K562 (cell line): ENCODE measurements at regions not wholly inside any gene's neighbourhood (a gene's known extent, or its start where the extent isn't known, plus 50 kb on each side); places are given as distances from the start of the nearest gene placed in this dataset.

Experiments used
- ATAC-seq: fragments of 200-7000 bp; cut with Tn5 transposase; 3 replicates; pipeline ENCODE4 v1.9.1; 2020; ENCODE audit warnings: moderate library complexity
- BruUV-seq: library from RNA; stranded (reverse); fragments of 400-500 nt; replicated peaks from 2 replicates; lab custom pipeline; 2021; lab: Mats Ljungman, UMichigan
- CTCF ChIA-PET: fragments of 300-600 bp; formaldehyde crosslinking; extraction: SDS; loops from one replicate; lab custom pipeline; 2021; ENCODE audit warnings: low intra/inter-chr PET ratio; lab: Yijun Ruan, JAX
- POLR2A ChIA-PET: fragments of 300-600, 350-650 bp; sonication (Branson Sonifier 250); formaldehyde crosslinking; extraction: SDS; loops from one replicate; lab custom pipeline; 2021; ENCODE audit warnings: antibody characterized with exemption, inconsistent platforms; lab: Yijun Ruan, JAX
- DNase-seq, 4 experiments: peaks; one replicate each; pipeline versions ENCODE4 v3.0.0 to v3.0.0-alpha.2; 2011 to 2018; ENCODE audit warnings: low spot score in 3 of 4, mixed read lengths in 3 of 4; ENCODE audit errors: extremely low read depth in 1 of 4
- FAIRE-seq: peaks from 2 replicates; lab custom pipeline; 2011; peaks lifted over from hg19 to GRCh38; lab: Jason Lieb, UNC
- H2AFZ ChIP-seq: 2 replicates; pipeline ENCODE4 v1.6.0; 2011; ENCODE audit warnings: low read depth, low read length, control low read depth, inconsistent platforms
- H3K27ac ChIP-seq: fragments of 200-600 bp; 3 replicates; pipeline ENCODE4 v1.8.0; 2011; ENCODE audit warnings: low read depth, mild to moderate bottlenecking, control low read depth, inconsistent platforms, low read length, moderate library complexity, mixed read lengths; ENCODE audit errors: extremely low read depth
- H3K27me3 ChIP-seq, 2 experiments: fragments of 300-600 bp in 1 of 2; 2 replicates in 1 of 2; 3 replicates in 1 of 2; pipeline versions ENCODE4 v1.6.0 to v1.8.0; 2011; ENCODE audit warnings: inconsistent platforms in 2 of 2, low read length in 2 of 2, mild to moderate bottlenecking in 1 of 2, mixed read lengths in 1 of 2, moderate library complexity in 1 of 2; ENCODE audit not compliant: control insufficient read depth in 2 of 2, insufficient read depth in 2 of 2
- H3K36me3 ChIP-seq: fragments of 300-600 bp; 3 replicates; pipeline ENCODE4 v1.8.0; 2011; ENCODE audit warnings: mild to moderate bottlenecking, low read length, inconsistent platforms; ENCODE audit not compliant: control insufficient read depth, insufficient read depth
- H3K4me1 ChIP-seq, 2 experiments: fragments of 200-600 bp in 1 of 2; replicated peaks in 1 of 2; 2 replicates in 1 of 2; 3 replicates in 1 of 2; pipeline versions ENCODE4 v1.5.1 to v1.8.0; 2011; ENCODE audit warnings: inconsistent platforms in 2 of 2, low read length in 2 of 2, mild to moderate bottlenecking in 1 of 2, mixed read lengths in 1 of 2, moderate library complexity in 1 of 2; ENCODE audit not compliant: control insufficient read depth in 2 of 2, insufficient read depth in 2 of 2
- H3K4me2 ChIP-seq: 2 replicates; pipeline ENCODE4 v1.6.1; 2011; ENCODE audit warnings: low read length, control low read depth, inconsistent platforms, mixed read lengths; ENCODE audit not compliant: insufficient read depth
- H3K4me3 ChIP-seq: fragments of 200-600 bp; sonication (generic), shearing (Covaris generic); 2 replicates; pipeline ENCODE4 v1.5.1; 2016; ENCODE audit warnings: control low read depth, inconsistent platforms
- H3K79me2 ChIP-seq: fragments of 200-600 bp; 3 replicates; pipeline ENCODE4 v1.8.0; 2011; ENCODE audit warnings: low read length, inconsistent platforms; ENCODE audit not compliant: control insufficient read depth, insufficient read depth
- H3K9ac ChIP-seq, 2 experiments: 2 replicates each; pipeline versions ENCODE4 v1.6.0 to v1.6.1; 2011; ENCODE audit warnings: low read depth in 2 of 2, low read length in 2 of 2, control low read depth in 1 of 2, inconsistent platforms in 1 of 2, mild to moderate bottlenecking in 1 of 2, mixed read lengths in 1 of 2; ENCODE audit not compliant: insufficient read depth in 1 of 2
- H3K9me1 ChIP-seq: one replicate; pipeline ENCODE4 v1.6.0; 2011; ENCODE audit warnings: inconsistent platforms, mild to moderate bottlenecking, low read length, moderate library complexity; ENCODE audit not compliant: control insufficient read depth, insufficient read depth
- H3K9me3 ChIP-seq: replicated peaks from 2 replicates; pipeline ENCODE4 v1.5.1; 2011; ENCODE audit warnings: low read depth, low read length, inconsistent platforms; ENCODE audit not compliant: control insufficient read depth, insufficient read depth
- H4K20me1 ChIP-seq: replicated peaks from 2 replicates; pipeline ENCODE4 v1.6.1; 2011; ENCODE audit warnings: low read length, inconsistent platforms, mixed read lengths; ENCODE audit not compliant: control insufficient read depth, insufficient read depth
- ATF4 ChIP-seq: fragments of 450-650 bp; formaldehyde crosslinking; IDR thresholded peaks from 2 replicates; pipeline ENCODE4 v1.4.0; 2022; ENCODE audit warnings: mild to moderate bottlenecking, moderate library complexity
- CBFA2T2 ChIP-seq: fragments of 450-650 bp; conservative IDR thresholded peaks from 2 replicates; pipeline ENCODE4 v1.6.1; 2017; ENCODE audit warnings: mild to moderate bottlenecking
- CC2D1A ChIP-seq: fragments of 450-650 bp; IDR thresholded peaks from 2 replicates; pipeline ENCODE4 v1.6.1; 2017; ENCODE audit warnings: mild to moderate bottlenecking
- E2F6 ChIP-seq, 2 experiments: IDR thresholded peaks; 2 replicates each; pipeline ENCODE4 v1.6.1; 2011; ENCODE audit warnings: borderline replicate concordance in 1 of 2, control low read depth in 1 of 2, low read depth in 1 of 2, low read length in 1 of 2, mild to moderate bottlenecking in 1 of 2, mixed read lengths in 1 of 2, moderate library complexity in 1 of 2; ENCODE audit not compliant: insufficient read depth in 1 of 2, insufficient read length in 1 of 2, poor library complexity in 1 of 2, severe bottlenecking in 1 of 2; ENCODE audit errors: extremely low read depth in 1 of 2
- KHSRP ChIP-seq: fragments of 450-650 bp; IDR thresholded peaks from 2 replicates; pipeline ENCODE4 v1.6.1; 2017
- MAZ ChIP-seq, 2 experiments: fragments of 450-650 bp in 1 of 2; sonication (generic) in 1 of 2; formaldehyde crosslinking; IDR thresholded peaks in 1 of 2; conservative IDR thresholded peaks in 1 of 2; 2 replicates each; pipeline versions ENCODE4 v1.4.0 to v1.5.0; 2020; ENCODE audit warnings: mild to moderate bottlenecking in 1 of 2, missing genetic modification reagents in 1 of 2
- MECOM ChIP-seq: fragments of 250-450 bp; sonication (Bioruptor Pico); IDR thresholded peaks from 2 replicates; pipeline ENCODE4 v1.8.0; 2022; ENCODE audit warnings: inconsistent platforms
- RCOR1 ChIP-seq, 2 experiments: IDR thresholded peaks; 2 replicates each; pipeline ENCODE4 v1.6.1; 2012; ENCODE audit warnings: low read depth in 2 of 2, low read length in 2 of 2, borderline replicate concordance in 1 of 2, improper control_type of control experiment in 1 of 2
- SMARCE1 ChIP-seq: fragments of 450-650 bp; IDR thresholded peaks from 2 replicates; pipeline ENCODE4 v1.7.1; 2016; ENCODE audit warnings: mild to moderate bottlenecking
- TBL1XR1 ChIP-seq, 2 experiments: IDR thresholded peaks; 2 replicates each; pipeline ENCODE4 v1.6.1; 2012; ENCODE audit warnings: improper control_type of control experiment in 2 of 2, low read length in 2 of 2, mild to moderate bottlenecking in 1 of 2
- XRCC5 ChIP-seq: fragments of 200-400 bp; formaldehyde crosslinking; IDR thresholded peaks from 2 replicates; pipeline ENCODE4 v1.6.1; 2017; ENCODE audit warnings: low read depth, mild to moderate bottlenecking, low read length
- ZBTB26 ChIP-seq: fragments of 450-650 bp; formaldehyde crosslinking; IDR thresholded peaks from 2 replicates; pipeline ENCODE4 v1.4.0; 2022; ENCODE audit warnings: missing genetic modification characterization
- ZNF134 ChIP-seq: fragments of 250-450 bp; sonication (Bioruptor Pico); conservative IDR thresholded peaks from 2 replicates; pipeline ENCODE4 v1.4.0; 2020
- ZNF217 ChIP-seq: sonication (generic); formaldehyde crosslinking; IDR thresholded peaks from 2 replicates; pipeline ENCODE4 v1.8.0; 2022; ENCODE audit warnings: mild to moderate bottlenecking, missing genetic modification reagents
- ZNF717 ChIP-seq: fragments of 250-450 bp; sonication (Bioruptor Pico); IDR thresholded peaks from 2 replicates; pipeline ENCODE4 v1.5.0; 2021
- ZNF740 ChIP-seq, 3 experiments: fragments of 200-800 bp in 1 of 3; sonication (Bioruptor generic) in 1 of 3; sonication (generic) in 1 of 3; formaldehyde crosslinking in 1 of 3; IDR thresholded peaks; 2 replicates each; pipeline versions ENCODE4 v1.6.1 to v1.8.0; 2016 to 2022; ENCODE audit warnings: mild to moderate bottlenecking in 2 of 3, missing compliant biosample characterization in 2 of 3, missing genetic modification characterization in 2 of 3, missing genetic modification reagents in 1 of 3
- WGBS: fragments of 100-300 bp; shearing (Covaris generic); methylation state at CpG from one replicate; pipeline ENCODE4 v1.1.6; 2016; ENCODE audit warnings: low coverage, mixed read lengths; ENCODE audit not compliant: insufficient coverage; ENCODE audit errors: missing lambda C conversion rate; 5-methylcytosine and 5-hydroxymethylcytosine counted together
- in situ Hi-C: fragments of 300-500 bp; cut with MboI; formaldehyde crosslinking; loops from 4 replicates; pipeline ENCODE4 v1.15.0; 2018; ENCODE audit warnings: inconsistent platforms, mixed read lengths
- intact Hi-C: fragments of 100-400 bp; cut with micrococcal nuclease; formaldehyde crosslinking; loops from 2 replicates; pipeline ENCODE4 v1.14.2; 2022

- TF ChIP-seq XRCC5 (no peak), ATF4 (CRISPR knock-in tag) (no peak), ZNF217 (no peak), MECOM (CRISPR knock-in tag) (no peak), SMARCE1 (no peak), TBL1XR1 (IDR thresholded peaks at IDR 0.05; ENCODE audit: low read length in 2 of 2) (no peak), KHSRP (no peak), CBFA2T2 (no peak), CC2D1A (no peak), MAZ (CRISPR knock-in tag; conservative IDR thresholded peaks at IDR 0.05 in 1 of 2, IDR thresholded peaks at IDR 0.05 in 1 of 2) (no peak), RCOR1 (IDR thresholded peaks at IDR 0.05; ENCODE audit: borderline replicate concordance in 1 of 2, low read depth in 2 of 2, low read length in 2 of 2) (no peak)
Observed at GRCh38 chr3:168688267-168688666, 592.5 kb upstream of the GOLIM4 start (continued).

- Histone ChIP-seq H3K4me1 (no peaks in the 10 kb centered on the region), H3K36me3 (no peaks in the 10 kb centered on the region), H3K9me1 (no peaks in the 10 kb centered on the region), H3K4me2 (no peak overlapping the region), H3K9ac (no peak overlapping the region), H3K4me3 (no peak overlapping the region), H3K9me3 (no peaks in the 10 kb centered on the region), H3K27ac (no peak overlapping the region), H3K27me3 (no peaks in the 10 kb centered on the region), H2AFZ (no peak overlapping the region), H4K20me1 (no peaks in the 10 kb centered on the region), H3K79me2 (no peaks in the 10 kb centered on the region)
- ATAC-seq: no peak
- ChIA-PET POLR2A (interaction anchor here (0.5 kb wide), 1 partner anchor 655 kb away, joined by 3 read pairs; no protein-coding TSS in a partner anchor), CTCF (no interaction called here)
- BruUV-seq: no TSS peak
- in situ Hi-C loops (no loop called here), intact Hi-C loops (no loop called here)
- FAIRE-seq: no peak
- WGBS: 0% methylated on average over 6 of the region's 6 CpGs
- TF ChIP-seq ZNF717 (CRISPR knock-in tag): no peak
- no peak for TF ChIP-seq ZNF740 (CRISPR knock-in tag; IDR thresholded peaks at IDR 0.05)
- no peak for TF ChIP-seq ZNF740 (tag; IDR thresholded peaks at IDR 0.05)
- TF ChIP-seq ZBTB26: no peak
- no peak for TF ChIP-seq MECOM (CRISPR knock-in tag)
- no peak for TF ChIP-seq ZNF134 (CRISPR knock-in tag)
- no peak for TF ChIP-seq E2F6 (IDR thresholded peaks at IDR 0.05; ENCODE audit: borderline replicate concordance in 1 of 2, extremely low read depth in 1 of 2, insufficient read depth in 1 of 2, insufficient read length in 1 of 2, low read depth in 1 of 2, low read length in 1 of 2, poor library complexity in 1 of 2, severe bottlenecking in 1 of 2)
- DNase-seq: no peak
Observed at GRCh38 chr3:168684519-168684918, 588.8 kb upstream of the GOLIM4 start.
